GM13976 (cell line): ENCODE measurements at regions not wholly inside any gene's neighbourhood (a gene's known extent, or its start where the extent isn't known, plus 50 kb on each side); places are given as distances from the start of the nearest gene placed in this dataset.

Experiments used
- DNase-seq: peaks from one replicate; pipeline ENCODE4 v3.0.0; 2012; ENCODE audit warnings: low spot score
- CTCF ChIP-seq: IDR thresholded peaks from 2 replicates; pipeline ENCODE4 v1.5.1; 2012; ENCODE audit warnings: borderline replicate concordance, mild to moderate bottlenecking; ENCODE audit not compliant: insufficient read depth; ENCODE audit errors: extremely low read depth, missing control alignments, control extremely low read depth
- in situ Hi-C: fragments of 300-500 bp; cut with MboI; formaldehyde crosslinking; loops from one replicate; pipeline ENCODE4 v1.12.0; 2022; ENCODE audit warnings: low sequenced_read_pairs, mixed read lengths, inconsistent platforms; ENCODE audit not compliant: unreplicated experiment

GRCh38 chr6:155996151-155996550 is 540.5 kb upstream of the NOX3 start:
- no peak for DNase-seq
- no peak for TF ChIP-seq CTCF
- in situ Hi-C loops, result no loop called here

- no peak for DNase-seq
- TF ChIP-seq CTCF, result no peak
- in situ Hi-C loops, result no loop called here
Observed at GRCh38 chr6:155995281-155995680, 539.6 kb upstream of the NOX3 start.

- DNase-seq, result no peak
- TF ChIP-seq CTCF, result no peak
- in situ Hi-C loops, result no loop called here
Observed at GRCh38 chr6:155994086-155994485, 538.4 kb upstream of the NOX3 start.

GRCh38 chr6:155993240-155993639 is 537.6 kb upstream of the NOX3 start:
- no peak for DNase-seq
- TF ChIP-seq CTCF, result no peak
- in situ Hi-C loops, result no loop called here

- in situ Hi-C loops, result no loop called here
- DNase-seq, result no peak
- TF ChIP-seq CTCF, result no peak
Observed at GRCh38 chr6:155985660-155986138, 530.1 kb upstream of the NOX3 start.

GRCh38 chr6:155980768-155981079 is 525.1 kb upstream of the NOX3 start:
- TF ChIP-seq CTCF, result no peak
- in situ Hi-C loops, result no loop called here
- no peak for DNase-seq
